ENCODE measurements at regions not wholly inside any gene's neighbourhood (a gene's known extent, or its start where the extent isn't known, plus 50 kb on each side); places are given as distances from the start of the nearest gene placed in this dataset.

GRCh38 chr5:98989727-98990126 lies 60.9 kb upstream of the CHD1 start:
- peak; percentile 49 for DNase-seq

- DNase-seq: no peak
Measured at GRCh38 chr5:98986587-98986986, 57.8 kb upstream of the CHD1 start.

- no peak for DNase-seq
Measured at GRCh38 chr5:98982880-98983279, 54.1 kb upstream of the CHD1 start.

Measured in KG1 (cell line).